HepG2 (cell line): ENCODE measurements at regions not wholly inside any gene's neighbourhood (a gene's known extent, or its start where the extent isn't known, plus 50 kb on each side); places are given as distances from the start of the nearest gene placed in this dataset.
A peak's percentile ranks its signal among the peaks of the same experiment; 100 is the strongest.

Experiments
- MAZ ChIP-seq, 2 experiments: sonication (generic) in 1 of 2; formaldehyde crosslinking in 1 of 2; IDR thresholded peaks; 2 replicates each; pipeline versions ENCODE4 v1.5.0 to v1.6.1; 2012 to 2020; ENCODE audit warnings: low read depth in 2 of 2, mild to moderate bottlenecking in 2 of 2, borderline replicate concordance in 1 of 2, improper control_type of control experiment in 1 of 2, low read length in 1 of 2, missing genetic modification reagents in 1 of 2, moderate library complexity in 1 of 2
- POLR2AphosphoS5 ChIP-seq: IDR thresholded peaks from 2 replicates; pipeline ENCODE4 v1.6.1; 2012; ENCODE audit warnings: low read depth, low read length
- REPIN1 ChIP-seq: sonication (generic); formaldehyde crosslinking; IDR thresholded peaks from 2 replicates; pipeline ENCODE4 v1.8.0; 2022; ENCODE audit warnings: missing genetic modification reagents, low read depth, mild to moderate bottlenecking, borderline replicate concordance
- RFX5 ChIP-seq: IDR thresholded peaks from 2 replicates; pipeline ENCODE4 v1.6.1; 2011; ENCODE audit warnings: low read depth, low read length, improper control_type of control experiment
- SIX4 ChIP-seq: sonication (generic); formaldehyde crosslinking; IDR thresholded peaks from 2 replicates; pipeline ENCODE4 v1.4.0; 2020; ENCODE audit warnings: missing genetic modification reagents
- SP2 ChIP-seq: sonication (generic); formaldehyde crosslinking; IDR thresholded peaks from 2 replicates; pipeline ENCODE4 v1.5.1; 2020; ENCODE audit warnings: mild to moderate bottlenecking, missing genetic modification reagents
- ZNF224 ChIP-seq: sonication (generic); formaldehyde crosslinking; IDR thresholded peaks from 2 replicates; pipeline ENCODE4 v1.5.0; 2020; ENCODE audit warnings: mild to moderate bottlenecking, missing genetic modification reagents
- ZNF251 ChIP-seq: sonication (generic); formaldehyde crosslinking; IDR thresholded peaks from 2 replicates; pipeline ENCODE4 v1.9.0; 2021; ENCODE audit warnings: mild to moderate bottlenecking, missing genetic modification reagents
- ZNF557 ChIP-seq: sonication (generic); formaldehyde crosslinking; IDR thresholded peaks from 2 replicates; pipeline ENCODE4 v1.4.0; 2020; ENCODE audit warnings: missing genetic modification reagents
- ZNF616 ChIP-seq: sonication (generic); formaldehyde crosslinking; IDR thresholded peaks from 2 replicates; pipeline ENCODE4 v1.5.0; 2020; ENCODE audit warnings: low read depth, mild to moderate bottlenecking, missing genetic modification reagents
- ZNF768 ChIP-seq: sonication (generic); formaldehyde crosslinking; IDR thresholded peaks from 2 replicates; pipeline ENCODE4 v1.4.0; 2020; ENCODE audit warnings: missing genetic modification reagents
- ZNF782 ChIP-seq: sonication (generic); formaldehyde crosslinking; IDR thresholded peaks from 2 replicates; pipeline ENCODE4 v1.4.0; 2020; ENCODE audit warnings: missing genetic modification reagents, mild to moderate bottlenecking, borderline replicate concordance
- ZNF792 ChIP-seq: IDR thresholded peaks from 2 replicates; pipeline ENCODE4 v1.6.1; 2016
- TF ChIP-seq, protein P1 (sequence below): sonication (generic); formaldehyde crosslinking; IDR thresholded peaks from 2 replicates; pipeline ENCODE4 v1.8.0; 2022; ENCODE audit warnings: mild to moderate bottlenecking, missing genetic modification reagents, borderline replicate concordance
- TF ChIP-seq, protein P2 (sequence below): sonication (generic); formaldehyde crosslinking; IDR thresholded peaks from 2 replicates; pipeline ENCODE4 v1.5.0; 2020; ENCODE audit warnings: mild to moderate bottlenecking, low read depth, missing genetic modification reagents, borderline replicate concordance
- TF ChIP-seq, protein P3 (sequence below): sonication (generic); formaldehyde crosslinking; IDR thresholded peaks from 2 replicates; pipeline ENCODE4 v1.4.0; 2020; ENCODE audit warnings: missing genetic modification reagents
- TF ChIP-seq, protein P4 (sequence below): IDR thresholded peaks from 2 replicates; pipeline ENCODE4 v1.6.1; 2012; ENCODE audit warnings: low read depth, low read length, improper control_type of control experiment
- TF ChIP-seq, protein P5 (sequence below): sonication (generic); formaldehyde crosslinking; IDR thresholded peaks from 2 replicates; pipeline ENCODE4 v1.4.0; 2020; ENCODE audit warnings: mild to moderate bottlenecking, low read depth, missing genetic modification reagents
- TF ChIP-seq, protein P6 (sequence below): sonication (generic); formaldehyde crosslinking; conservative IDR thresholded peaks from 2 replicates; pipeline ENCODE4 v1.4.0; 2020; ENCODE audit warnings: missing genetic modification reagents

DNA sequence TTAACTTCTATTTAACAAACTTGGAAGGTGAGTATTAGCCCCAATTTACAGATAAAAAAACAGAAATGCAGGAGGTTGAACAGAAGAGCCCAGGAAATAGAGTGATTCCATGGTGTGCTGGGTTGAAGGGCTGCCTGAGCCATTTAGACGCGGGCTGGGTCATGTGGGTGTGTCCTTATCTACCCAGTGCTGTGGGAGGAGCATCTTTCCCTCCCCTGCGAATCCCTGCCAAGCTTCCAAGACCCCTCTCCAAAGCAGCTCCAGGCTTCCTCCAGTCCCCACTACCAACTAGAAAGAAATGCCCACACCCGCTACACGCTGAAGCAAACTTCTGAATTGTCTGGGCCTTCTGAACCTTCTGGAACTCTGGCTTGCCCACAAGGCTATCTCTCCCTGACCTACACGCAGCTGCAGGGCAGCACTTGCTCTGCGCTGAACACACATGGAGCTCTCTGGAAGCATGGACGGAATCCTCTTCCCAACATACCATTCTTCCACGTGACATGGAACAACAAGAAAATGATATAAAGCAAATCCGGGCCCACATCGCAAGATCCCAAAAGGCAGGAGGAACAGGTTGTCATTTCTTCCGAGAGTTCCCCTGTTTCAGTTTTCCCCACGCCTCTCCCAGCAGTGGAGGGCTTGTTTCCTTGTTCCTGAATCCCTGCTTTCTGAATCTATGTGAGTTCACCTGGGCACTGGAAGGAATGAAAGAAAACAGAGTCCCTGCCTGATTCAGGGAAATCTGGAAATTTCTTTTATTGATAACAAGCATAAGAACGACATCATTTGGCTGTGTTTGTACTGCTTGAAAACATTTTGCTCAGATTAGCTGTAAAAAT, 562.7 kb upstream of the ID2 start (continued):
- TF ChIP-seq, protein P1, sequence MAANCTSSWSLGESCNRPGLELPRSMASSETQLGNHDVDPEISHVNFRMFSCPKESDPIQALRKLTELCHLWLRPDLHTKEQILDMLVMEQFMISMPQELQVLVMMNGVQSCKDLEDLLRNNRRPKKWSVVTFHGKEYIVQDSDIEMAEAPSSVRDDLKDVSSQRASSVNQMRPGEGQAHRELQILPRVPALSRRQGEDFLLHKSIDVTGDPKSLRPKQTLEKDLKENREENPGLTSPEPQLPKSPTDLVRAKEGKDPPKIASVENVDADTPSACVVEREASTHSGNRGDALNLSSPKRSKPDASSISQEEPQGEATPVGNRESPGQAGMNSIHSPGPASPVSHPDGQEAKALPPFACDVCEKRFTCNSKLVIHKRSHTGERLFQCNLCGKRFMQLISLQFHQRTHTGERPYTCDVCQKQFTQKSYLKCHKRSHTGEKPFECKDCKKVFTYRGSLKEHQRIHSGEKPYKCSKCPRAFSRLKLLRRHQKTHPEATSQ (CRISPR knock-in tag), result no peak
- TF ChIP-seq POLR2AphosphoS5 (no peak), ZNF557 (CRISPR knock-in tag) (no peak), ZNF616 (CRISPR knock-in tag) (no peak), ZNF782 (CRISPR knock-in tag) (peak; percentile 17; the same call in 1 of the 2 replicates), ZNF224 (CRISPR knock-in tag) (no peak), SIX4 (CRISPR knock-in tag) (no peak), MAZ (IDR thresholded peaks at IDR 0.05; ENCODE audit: borderline replicate concordance, low read depth, low read length) (no peak), MAZ (CRISPR knock-in tag; IDR thresholded peaks at IDR 0.05; ENCODE audit: low read depth) (0 out of 2 replicates have a peak, but pooled peaks have one; percentile 8), ZNF768 (CRISPR knock-in tag) (no peak), RFX5 (no peak), ZNF792 (CRISPR knock-in tag) (no peak), SP2 (CRISPR knock-in tag) (no peak), ZNF251 (CRISPR knock-in tag) (no peak), REPIN1 (CRISPR knock-in tag) (no peak)
- TF ChIP-seq, protein P2, sequence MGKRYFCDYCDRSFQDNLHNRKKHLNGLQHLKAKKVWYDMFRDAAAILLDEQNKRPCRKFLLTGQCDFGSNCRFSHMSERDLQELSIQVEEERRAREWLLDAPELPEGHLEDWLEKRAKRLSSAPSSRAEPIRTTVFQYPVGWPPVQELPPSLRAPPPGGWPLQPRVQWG (CRISPR knock-in tag), result no peak
- TF ChIP-seq, protein P3, sequence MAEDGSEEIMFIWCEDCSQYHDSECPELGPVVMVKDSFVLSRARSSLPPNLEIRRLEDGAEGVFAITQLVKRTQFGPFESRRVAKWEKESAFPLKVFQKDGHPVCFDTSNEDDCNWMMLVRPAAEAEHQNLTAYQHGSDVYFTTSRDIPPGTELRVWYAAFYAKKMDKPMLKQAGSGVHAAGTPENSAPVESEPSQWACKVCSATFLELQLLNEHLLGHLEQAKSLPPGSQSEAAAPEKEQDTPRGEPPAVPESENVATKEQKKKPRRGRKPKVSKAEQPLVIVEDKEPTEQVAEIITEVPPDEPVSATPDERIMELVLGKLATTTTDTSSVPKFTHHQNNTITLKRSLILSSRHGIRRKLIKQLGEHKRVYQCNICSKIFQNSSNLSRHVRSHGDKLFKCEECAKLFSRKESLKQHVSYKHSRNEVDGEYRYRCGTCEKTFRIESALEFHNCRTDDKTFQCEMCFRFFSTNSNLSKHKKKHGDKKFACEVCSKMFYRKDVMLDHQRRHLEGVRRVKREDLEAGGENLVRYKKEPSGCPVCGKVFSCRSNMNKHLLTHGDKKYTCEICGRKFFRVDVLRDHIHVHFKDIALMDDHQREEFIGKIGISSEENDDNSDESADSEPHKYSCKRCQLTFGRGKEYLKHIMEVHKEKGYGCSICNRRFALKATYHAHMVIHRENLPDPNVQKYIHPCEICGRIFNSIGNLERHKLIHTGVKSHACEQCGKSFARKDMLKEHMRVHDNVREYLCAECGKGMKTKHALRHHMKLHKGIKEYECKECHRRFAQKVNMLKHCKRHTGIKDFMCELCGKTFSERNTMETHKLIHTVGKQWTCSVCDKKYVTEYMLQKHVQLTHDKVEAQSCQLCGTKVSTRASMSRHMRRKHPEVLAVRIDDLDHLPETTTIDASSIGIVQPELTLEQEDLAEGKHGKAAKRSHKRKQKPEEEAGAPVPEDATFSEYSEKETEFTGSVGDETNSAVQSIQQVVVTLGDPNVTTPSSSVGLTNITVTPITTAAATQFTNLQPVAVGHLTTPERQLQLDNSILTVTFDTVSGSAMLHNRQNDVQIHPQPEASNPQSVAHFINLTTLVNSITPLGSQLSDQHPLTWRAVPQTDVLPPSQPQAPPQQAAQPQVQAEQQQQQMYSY (CRISPR knock-in tag), result no peak
- TF ChIP-seq, protein P4, sequence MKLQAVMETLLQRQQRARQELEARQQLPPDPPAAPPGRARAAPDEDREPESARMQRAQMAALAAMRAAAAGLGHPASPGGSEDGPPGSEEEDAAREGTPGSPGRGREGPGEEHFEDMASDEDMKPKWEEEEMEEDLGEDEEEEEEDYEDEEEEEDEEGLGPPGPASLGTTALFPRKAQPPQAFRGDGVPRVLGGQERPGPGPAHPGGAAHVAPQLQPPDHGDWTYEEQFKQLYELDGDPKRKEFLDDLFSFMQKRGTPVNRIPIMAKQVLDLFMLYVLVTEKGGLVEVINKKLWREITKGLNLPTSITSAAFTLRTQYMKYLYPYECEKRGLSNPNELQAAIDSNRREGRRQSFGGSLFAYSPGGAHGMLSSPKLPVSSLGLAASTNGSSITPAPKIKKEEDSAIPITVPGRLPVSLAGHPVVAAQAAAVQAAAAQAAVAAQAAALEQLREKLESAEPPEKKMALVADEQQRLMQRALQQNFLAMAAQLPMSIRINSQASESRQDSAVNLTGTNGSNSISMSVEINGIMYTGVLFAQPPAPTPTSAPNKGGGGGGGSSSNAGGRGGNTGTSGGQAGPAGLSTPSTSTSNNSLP, result no peak
- TF ChIP-seq, protein P5, sequence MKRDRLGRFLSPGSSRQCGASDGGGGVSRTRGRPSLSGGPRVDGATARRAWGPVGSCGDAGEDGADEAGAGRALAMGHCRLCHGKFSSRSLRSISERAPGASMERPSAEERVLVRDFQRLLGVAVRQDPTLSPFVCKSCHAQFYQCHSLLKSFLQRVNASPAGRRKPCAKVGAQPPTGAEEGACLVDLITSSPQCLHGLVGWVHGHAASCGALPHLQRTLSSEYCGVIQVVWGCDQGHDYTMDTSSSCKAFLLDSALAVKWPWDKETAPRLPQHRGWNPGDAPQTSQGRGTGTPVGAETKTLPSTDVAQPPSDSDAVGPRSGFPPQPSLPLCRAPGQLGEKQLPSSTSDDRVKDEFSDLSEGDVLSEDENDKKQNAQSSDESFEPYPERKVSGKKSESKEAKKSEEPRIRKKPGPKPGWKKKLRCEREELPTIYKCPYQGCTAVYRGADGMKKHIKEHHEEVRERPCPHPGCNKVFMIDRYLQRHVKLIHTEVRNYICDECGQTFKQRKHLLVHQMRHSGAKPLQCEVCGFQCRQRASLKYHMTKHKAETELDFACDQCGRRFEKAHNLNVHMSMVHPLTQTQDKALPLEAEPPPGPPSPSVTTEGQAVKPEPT (CRISPR knock-in tag), result no peak
- TF ChIP-seq, protein P6, sequence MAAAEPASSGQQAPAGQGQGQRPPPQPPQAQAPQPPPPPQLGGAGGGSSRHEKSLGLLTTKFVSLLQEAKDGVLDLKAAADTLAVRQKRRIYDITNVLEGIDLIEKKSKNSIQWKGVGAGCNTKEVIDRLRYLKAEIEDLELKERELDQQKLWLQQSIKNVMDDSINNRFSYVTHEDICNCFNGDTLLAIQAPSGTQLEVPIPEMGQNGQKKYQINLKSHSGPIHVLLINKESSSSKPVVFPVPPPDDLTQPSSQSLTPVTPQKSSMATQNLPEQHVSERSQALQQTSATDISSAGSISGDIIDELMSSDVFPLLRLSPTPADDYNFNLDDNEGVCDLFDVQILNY (CRISPR knock-in tag), result no peak
